HUDEP-2 (cell line): ENCODE measurements at regions not wholly inside any gene's neighbourhood (a gene's known extent, or its start where the extent isn't known, plus 50 kb on each side); places are given as distances from the start of the nearest gene placed in this dataset.

Source experiments
- DNase-seq, 76 experiments: peaks; one replicate each; lab custom pipeline; 2025; ENCODE audit not compliant: unreplicated experiment in 76 of 76; lab: John Stamatoyannopoulos, UW

- no peak for DNase-seq
Measured at GRCh38 chr7:118072893-118073674, 110.9 kb upstream of the LSM8 start.

- DNase-seq, result no peak
Measured at GRCh38 chr7:118075936-118076335, 108.0 kb upstream of the LSM8 start.

- DNase-seq, result no peak
Measured at GRCh38 chr7:118076564-118076963, 107.4 kb upstream of the LSM8 start.

- DNase-seq, result no peak
Measured at GRCh38 chr7:118078015-118078414, 105.9 kb upstream of the LSM8 start.

- DNase-seq, result no peak
Measured at GRCh38 chr7:118079369-118079768, 104.6 kb upstream of the LSM8 start.

- DNase-seq, result peak in 29 of 76 experiments; percentile 1 to 57 (median 22)
Measured at GRCh38 chr7:118080947-118081346, 103.0 kb upstream of the LSM8 start.

- DNase-seq, result no peak
Measured at GRCh38 chr7:118082506-118082905, 101.5 kb upstream of the LSM8 start.

- DNase-seq, result no peak
Measured at GRCh38 chr7:118085000-118085399, 99.0 kb upstream of the LSM8 start.

- DNase-seq, result no peak
Measured at GRCh38 chr7:118087126-118087525, 96.8 kb upstream of the LSM8 start.

GRCh38 chr7:118094044-118094443 is 89.9 kb upstream of the LSM8 start:
- DNase-seq, result no peak

GRCh38 chr7:118104812-118105441 is 79.0 kb upstream of the LSM8 start:
- peak in 1 of 76 experiments; percentile 3 for DNase-seq

GRCh38 chr7:118109607-118110006 is 74.4 kb upstream of the LSM8 start:
- no peak for DNase-seq

GRCh38 chr7:118110178-118110925 is 73.6 kb upstream of the LSM8 start:
- DNase-seq, result no peak

- no peak for DNase-seq
Measured at GRCh38 chr7:118111347-118111746, 72.6 kb upstream of the LSM8 start.

- no peak for DNase-seq
Measured at GRCh38 chr7:118114175-118114574, 69.8 kb upstream of the LSM8 start.

GRCh38 chr7:118129041-118129795 is 54.7 kb upstream of the LSM8 start:
- no peak for DNase-seq

GRCh38 chr7:118132764-118133163 is 51.2 kb upstream of the LSM8 start:
- no peak for DNase-seq
